ENCODE measurements at regions not wholly inside any gene's neighbourhood (a gene's known extent, or its start where the extent isn't known, plus 50 kb on each side); places are given as distances from the start of the nearest gene placed in this dataset.

GRCh38 chr2:83786140-83786539 lies 672.9 kb downstream of the SUCLG1 start:
- DNase-seq (ENCODE audit: low read depth) = no peak

DNA sequence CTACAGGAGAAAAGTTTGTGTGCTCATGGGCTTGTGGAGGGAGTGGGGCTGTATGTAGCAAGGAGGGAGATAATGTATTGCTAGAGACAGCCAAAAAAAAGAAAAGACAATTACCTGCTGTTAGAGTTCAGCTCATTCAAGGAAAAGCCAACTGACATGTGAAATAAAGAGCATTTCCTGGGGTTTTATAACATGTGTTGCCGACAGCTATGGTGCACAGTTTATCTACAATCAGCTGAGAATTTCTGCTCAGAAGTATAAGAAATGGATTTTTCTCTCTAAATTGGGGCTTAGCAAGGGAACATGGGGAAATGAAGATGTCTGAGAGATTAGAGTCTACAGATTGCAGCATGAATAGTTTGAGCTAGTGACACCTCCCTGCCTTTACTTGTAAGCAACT lies 674.1 kb downstream of the SUCLG1 start:
- DNase-seq (ENCODE audit: low read depth) = no peak

DNA sequence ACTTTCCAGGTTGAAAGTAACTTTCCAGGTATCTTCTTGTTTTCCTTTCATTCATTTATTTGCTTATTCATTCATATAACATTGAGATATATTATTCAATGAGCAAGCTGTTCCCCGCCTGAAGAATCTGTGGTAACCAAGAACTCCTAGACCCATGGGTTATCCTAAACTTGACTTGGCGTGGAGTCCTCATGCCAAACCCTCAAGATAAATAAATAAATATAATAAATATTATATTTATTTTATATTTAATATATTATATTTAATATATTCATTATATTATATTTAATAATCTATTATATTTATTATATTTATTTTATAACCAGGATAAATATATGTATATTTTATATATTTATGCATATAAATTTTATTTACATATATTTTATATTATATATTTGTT lies 674.8 kb downstream of the SUCLG1 start:
- no peak for DNase-seq (ENCODE audit: low read depth)

DNA sequence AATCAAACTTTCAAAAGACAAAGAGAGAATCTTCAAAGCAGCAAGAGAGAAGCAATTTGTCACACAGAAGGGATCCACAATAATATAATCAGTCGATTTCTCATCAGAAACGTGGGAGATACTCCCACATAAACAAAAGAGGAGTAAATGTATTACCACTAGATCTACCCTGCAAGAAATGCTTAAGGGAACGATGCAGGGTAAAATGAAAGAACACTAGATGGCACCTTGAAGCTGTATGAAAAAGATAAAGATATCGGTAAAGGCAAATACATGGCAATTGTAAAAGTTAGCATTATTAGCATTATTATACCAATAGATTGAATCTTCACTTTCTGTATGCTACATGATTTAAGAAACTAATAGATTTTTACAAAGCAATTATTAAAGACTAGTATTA lies 677.0 kb downstream of the SUCLG1 start:
- DNase-seq (ENCODE audit: low read depth) = no peak

DNA sequence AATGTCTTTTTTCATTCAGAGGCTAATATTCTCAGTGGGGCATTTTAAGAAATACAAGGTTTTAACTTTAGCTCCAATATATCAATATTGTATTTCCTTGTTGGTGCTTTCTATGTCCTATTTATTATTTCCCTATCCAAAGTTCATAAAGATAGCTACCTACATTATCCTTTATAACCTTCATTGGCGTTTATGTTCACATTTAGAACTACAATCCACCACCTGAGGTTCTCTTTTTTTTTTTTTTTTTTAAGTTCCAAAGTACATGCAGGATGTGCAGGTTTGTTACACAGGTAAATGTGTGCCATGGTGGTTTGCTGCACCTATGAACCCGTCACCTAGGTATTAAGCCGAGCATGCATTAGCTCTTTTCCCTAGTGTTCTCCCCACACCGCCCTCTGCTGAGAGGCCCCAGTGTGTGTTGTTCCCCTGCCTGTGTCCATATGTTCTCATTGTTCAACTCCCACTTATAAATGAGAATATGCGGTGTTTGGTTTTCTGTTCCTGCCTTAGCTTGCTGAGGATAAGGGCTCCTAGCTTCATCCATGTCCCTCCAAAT lies 694.6 kb downstream of the SUCLG1 start:
- no peak for DNase-seq (ENCODE audit: low read depth)

- DNase-seq (ENCODE audit: low read depth) = no peak
These were observed 701.8 kb downstream of the SUCLG1 start for GRCh38 chr2:83757329-83757728.

DNA sequence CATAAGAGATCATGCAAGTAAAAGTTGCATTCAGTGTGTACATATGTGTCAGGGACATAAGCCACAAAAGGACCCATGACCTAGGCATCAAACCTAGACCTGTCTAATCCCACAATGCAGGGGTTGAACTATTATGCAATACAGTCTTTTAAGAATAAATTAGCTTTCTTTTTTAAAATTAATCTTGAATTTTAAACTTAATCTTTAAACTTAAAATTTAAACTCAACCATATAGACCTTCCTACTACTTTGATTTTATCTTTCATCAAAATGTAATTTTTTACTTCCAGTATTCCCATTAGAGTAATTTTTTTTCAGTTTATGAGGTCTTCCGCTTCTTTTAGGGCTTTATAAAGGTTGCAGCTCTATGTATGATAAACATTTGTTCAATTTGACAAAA lies 702.9 kb downstream of the SUCLG1 start:
- DNase-seq (ENCODE audit: low read depth) = no peak

GRCh38 chr2:83747141-83747540 lies 711.9 kb downstream of the SUCLG1 start:
- DNase-seq (ENCODE audit: low read depth) = no peak

- no peak for DNase-seq (ENCODE audit: low read depth)
These were observed 714.2 kb downstream of the SUCLG1 start for GRCh38 chr2:83744855-83745254.

- DNase-seq (ENCODE audit: low read depth) = no peak
These were observed 716.8 kb downstream of the SUCLG1 start for GRCh38 chr2:83742117-83742782.

- DNase-seq (ENCODE audit: low read depth) = no peak
These were observed 728.9 kb downstream of the SUCLG1 start for GRCh38 chr2:83730223-83730622.

- DNase-seq (ENCODE audit: low read depth) = no peak
These were observed 733.3 kb downstream of the SUCLG1 start for GRCh38 chr2:83725735-83726134.

DNA sequence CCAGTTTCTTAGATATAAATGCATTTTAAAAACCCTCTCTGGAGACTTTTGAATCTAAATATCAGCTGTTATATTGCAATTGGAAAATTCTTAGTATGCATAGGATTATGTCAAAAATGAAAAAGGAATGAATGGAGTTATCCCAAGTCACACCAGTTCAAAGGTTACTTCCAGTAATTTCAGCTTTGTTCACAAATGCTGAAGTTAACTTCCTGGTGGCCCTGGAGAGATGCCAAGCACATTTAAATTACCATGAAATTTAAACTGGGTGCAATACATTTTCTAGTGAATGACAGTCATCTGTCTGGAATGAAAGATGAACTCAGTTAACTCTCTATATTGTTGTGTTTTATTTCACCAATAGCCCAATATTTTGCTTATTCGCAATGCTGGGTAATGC lies 753.9 kb downstream of the SUCLG1 start:
- peak; percentile 15 for DNase-seq (ENCODE audit: low read depth)

DNA sequence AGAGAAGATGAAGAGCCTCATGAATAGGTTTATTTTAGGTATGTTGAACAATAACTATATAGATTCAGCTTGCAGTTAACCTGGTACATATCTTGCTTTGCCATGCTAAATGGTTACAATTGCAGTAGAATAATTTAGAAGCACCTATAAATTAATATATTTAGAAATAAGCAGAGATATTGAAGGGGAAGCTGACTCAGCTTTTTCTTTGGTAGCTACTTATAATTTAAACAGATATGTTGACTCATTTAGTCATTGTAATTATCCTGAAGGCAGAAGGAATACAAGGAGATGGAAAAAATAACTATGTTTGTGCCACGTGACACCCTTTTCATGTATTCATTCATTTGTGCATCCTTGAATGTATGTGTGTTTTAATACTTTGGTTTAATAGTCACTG lies 755.5 kb downstream of the SUCLG1 start:
- no peak for DNase-seq (ENCODE audit: low read depth)

- no peak for DNase-seq (ENCODE audit: low read depth)
These were observed 762.2 kb downstream of the SUCLG1 start for GRCh38 chr2:83696838-83697237.

DNA sequence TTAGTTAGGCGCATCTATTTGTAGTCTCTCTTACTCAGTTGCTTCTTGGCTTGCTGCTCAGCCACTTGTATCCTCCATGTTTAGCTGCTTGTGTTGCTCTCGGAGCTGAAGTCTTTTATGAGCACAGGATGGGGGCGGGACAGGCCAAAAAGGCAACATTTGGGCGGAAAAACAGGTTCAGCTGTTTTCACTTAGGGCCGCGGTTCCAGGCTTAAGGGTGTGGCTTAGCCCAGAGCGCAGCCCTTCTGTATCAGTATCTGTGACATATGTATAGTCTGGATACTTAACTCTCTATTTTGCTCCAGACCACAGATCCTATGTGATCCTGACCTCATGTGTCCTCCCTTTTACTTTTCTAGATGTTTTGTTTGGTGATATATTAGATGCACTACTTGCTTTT lies 763.5 kb downstream of the SUCLG1 start:
- DNase-seq (ENCODE audit: low read depth) = no peak

DNA sequence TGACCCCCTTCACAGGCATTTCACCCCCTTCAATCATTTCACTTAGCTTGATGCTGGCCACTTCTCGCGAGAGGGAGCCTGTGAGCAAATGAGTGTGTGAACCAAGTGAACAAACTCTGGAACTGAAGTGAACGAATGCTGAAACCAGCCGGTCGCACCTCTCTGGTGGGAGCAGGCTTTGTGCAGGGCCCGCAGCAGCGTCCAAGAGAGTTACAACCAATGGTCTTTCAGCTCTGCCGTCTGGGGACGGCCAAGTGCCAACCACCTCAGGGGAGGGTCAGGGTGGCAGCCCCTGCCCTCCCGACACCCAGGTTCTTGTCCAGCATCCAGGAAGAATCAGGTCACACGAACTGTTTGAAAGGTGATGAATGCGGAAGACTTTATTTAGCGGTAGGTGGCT lies 764.0 kb downstream of the SUCLG1 start:
- DNase-seq (ENCODE audit: low read depth) = no peak

DNA sequence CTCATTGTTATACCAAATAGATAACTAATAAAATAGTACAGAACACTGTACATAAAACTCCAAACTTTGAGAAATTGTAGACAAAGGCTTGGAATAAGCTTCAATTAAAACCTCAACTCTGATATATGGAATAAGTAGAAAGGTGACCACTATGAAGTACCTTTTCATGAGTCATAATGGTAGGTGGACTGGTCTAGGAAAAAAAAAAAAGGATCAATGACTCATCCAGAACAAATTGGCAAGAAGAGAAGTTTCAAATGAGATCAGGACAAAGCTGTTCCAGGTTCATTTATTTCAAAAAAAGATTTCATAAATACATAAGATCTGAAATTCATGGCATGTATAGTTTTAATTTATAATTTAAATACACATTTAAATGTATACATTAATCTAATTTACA lies 769.7 kb downstream of the SUCLG1 start:
- DNase-seq (ENCODE audit: low read depth) = no peak

GRCh38 chr2:83686863-83687262 lies 772.2 kb downstream of the SUCLG1 start:
- no peak for DNase-seq (ENCODE audit: low read depth)

DNA sequence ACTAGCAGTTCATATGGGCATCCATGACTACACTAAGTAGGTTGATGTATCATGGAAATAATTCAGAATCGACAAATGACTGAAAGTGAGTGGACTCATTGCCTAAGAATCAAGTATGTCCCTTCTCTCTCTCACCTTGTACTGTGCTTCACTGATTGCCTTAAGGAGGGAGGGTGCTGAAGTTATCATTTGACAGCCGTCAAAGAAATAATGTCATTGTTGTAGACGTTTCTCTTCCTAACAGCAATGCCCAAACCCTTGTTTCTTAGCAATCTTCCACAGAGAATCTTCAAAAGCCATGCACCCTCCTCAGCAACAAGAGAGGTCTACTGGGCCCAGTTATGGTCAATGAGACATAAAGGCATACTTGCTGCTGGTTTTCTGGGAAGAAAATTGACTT lies 785.0 kb downstream of the SUCLG1 start:
- no peak for DNase-seq (ENCODE audit: low read depth)

DNA sequence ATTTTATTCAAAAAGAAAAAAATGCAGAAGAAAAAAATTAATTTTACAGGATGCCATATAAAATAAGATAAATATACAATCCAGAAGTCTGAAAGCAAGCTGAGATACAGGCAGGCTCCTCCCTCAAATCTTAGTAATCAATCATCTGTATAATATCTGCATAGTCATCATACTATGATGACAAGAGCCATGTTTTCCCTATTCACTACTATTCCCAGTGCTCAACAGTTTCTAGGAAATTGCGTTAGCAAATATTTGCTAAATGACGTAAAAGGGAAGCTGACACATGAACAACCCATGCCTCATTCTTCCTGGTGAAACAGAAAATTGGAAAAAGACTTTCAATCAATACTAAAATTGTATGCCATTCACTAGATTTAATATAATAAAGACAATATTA lies 793.2 kb downstream of the SUCLG1 start:
- DNase-seq (ENCODE audit: low read depth) = peak; percentile 24

GRCh38 chr2:83665154-83665553 lies 793.9 kb downstream of the SUCLG1 start:
- DNase-seq (ENCODE audit: low read depth) = no peak

DNA sequence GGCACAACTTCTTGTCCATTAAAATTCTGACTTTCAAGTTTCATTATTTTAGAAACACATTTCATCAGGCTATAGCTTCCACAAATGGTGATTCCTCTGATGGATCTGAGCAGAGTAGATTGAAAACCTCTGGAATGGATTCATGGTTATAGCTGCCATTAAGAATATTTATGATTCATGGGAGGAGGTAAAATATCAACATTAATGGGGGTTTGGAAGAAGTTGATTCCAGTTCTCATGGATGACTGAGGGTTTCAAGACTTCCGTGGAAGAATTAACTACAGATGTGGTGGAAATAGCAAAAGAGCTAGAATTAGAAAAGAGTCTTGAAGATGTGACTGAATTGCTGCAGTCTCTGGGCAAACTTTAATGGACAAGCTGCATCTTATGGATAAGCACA lies 797.4 kb downstream of the SUCLG1 start:
- no peak for DNase-seq (ENCODE audit: low read depth)

DNA sequence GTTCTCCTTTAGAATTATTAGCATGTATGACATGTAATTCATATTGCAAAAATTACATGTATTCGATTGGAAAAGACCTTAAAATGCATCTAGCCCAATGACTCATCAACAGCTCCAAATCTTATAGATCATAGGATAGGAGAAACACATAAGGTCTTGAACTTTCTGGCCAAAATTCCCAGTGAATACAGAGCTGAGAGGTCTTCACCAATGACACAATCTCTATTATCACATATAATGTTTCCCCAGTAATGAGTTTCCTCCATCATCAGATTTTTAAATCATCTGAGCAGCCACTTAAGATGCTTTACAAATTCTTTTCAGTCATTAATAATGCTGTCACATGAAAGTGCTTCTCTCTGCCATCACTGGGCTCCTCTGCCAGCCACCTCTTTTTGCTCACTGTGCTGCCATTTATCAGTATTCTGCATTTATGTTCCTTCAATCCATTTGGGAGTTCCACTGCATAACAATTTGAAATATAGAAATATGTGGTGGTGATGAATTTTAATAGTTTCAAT lies 804.9 kb downstream of the SUCLG1 start:
- no peak for DNase-seq (ENCODE audit: low read depth)

Data from HS-27A (cell line).